ENCODE measurements at regions not wholly inside any gene's neighbourhood (a gene's known extent, or its start where the extent isn't known, plus 50 kb on each side); places are given as distances from the start of the nearest gene placed in this dataset.

DNA sequence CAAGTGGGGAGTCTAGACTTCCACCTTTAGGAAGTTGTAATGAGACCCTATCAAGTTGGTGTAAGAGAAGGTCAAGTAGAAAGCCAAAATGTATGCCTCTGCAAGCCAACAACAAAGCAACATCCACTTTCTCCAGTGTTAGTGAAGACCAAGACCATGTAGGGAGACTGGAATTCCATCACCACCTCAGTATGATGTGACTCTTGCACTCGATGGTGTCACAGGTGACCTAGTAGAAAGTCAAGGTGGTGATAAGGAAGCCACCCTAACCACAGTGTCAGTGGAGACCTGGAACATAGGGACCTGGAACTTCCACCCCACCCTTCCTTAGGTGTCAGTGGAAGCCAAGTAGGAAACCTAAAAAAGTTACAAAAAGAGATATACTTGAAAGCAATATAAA is 278.1 kb upstream of the KCNMB2 start:
- no peak for DNase-seq (ENCODE audit: low read depth in 2 of 2)

DNA sequence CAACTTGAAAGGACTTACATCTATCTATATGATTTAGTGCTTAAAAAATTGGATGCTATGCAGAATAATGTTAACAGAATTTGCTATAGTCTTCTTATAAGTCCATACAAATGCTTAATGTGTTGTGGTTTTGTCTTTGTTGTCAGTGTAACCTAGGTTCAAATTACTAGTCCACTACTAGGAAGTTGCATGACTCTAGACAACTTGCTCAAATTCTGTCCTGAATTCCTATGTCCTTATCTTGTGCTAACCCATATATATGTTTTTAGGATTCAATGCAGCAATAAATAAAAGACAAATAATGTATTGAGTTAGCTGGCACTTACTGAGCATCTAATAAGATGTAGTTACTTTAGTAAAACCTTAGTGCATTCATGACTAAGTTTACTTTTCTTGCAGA is 276.5 kb upstream of the KCNMB2 start:
- DNase-seq (ENCODE audit: low read depth in 2 of 2), result no peak

DNA sequence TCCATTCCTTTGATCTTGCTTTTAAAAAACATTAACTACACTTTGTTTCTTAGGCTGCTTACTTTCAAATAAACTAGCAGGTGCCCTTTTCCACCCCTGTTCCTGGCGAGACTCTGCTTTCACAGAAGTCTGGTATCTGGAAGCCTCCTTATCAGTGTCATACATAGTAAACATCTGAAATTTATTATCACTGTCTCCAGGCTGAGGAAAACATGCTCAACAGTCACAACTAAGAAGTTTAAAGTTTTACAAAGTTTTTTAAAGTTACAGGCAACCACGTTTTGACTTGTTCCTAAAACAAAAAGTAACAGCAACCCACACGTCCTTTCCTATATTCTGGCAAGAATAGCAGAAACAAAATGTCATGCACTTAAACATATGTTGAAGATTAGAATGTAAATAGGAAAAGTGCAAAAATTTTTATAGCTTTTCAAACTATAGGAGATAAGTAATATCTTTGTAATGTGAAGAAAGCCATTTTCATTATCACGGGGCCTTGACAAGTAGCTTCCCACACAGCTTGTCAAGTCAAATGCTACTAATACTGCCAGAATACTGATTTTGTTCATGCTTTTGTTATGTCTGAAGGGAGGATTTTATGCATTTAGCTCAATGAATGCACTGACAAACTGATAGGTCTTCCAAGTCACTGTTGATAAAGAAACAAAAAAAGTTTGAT is 275.2 kb upstream of the KCNMB2 start:
- DNase-seq (ENCODE audit: low read depth in 2 of 2), result no peak

- no peak for DNase-seq (ENCODE audit: low read depth in 2 of 2)
Measured at GRCh38 chr3:178263236-178263916, 272.9 kb upstream of the KCNMB2 start.

GRCh38 chr3:178267158-178267844 is 268.9 kb upstream of the KCNMB2 start:
- no peak for DNase-seq (ENCODE audit: low read depth in 2 of 2)

DNA sequence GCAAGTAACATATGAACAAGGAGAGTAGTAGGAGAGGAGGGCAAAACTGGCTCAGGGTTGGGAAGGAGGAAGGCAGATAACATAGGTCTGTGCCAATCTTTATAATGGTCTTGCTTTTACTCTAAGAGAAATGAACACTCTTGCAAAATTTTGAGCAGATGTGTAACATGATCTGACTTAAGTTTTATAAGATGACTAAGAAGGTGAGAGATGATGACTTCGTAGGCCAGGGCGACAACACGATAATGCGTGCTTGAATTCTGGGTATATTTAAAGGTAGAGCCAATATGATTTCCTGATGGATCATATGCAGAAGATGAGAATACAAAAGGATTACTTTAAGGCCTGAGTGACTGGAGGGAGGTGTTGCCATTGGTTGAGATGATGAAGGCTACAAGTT is 265.4 kb upstream of the KCNMB2 start:
- no peak for DNase-seq (ENCODE audit: low read depth in 2 of 2)

- no peak for DNase-seq (ENCODE audit: low read depth in 2 of 2)
Measured at GRCh38 chr3:178271740-178272387, 264.4 kb upstream of the KCNMB2 start.

DNA sequence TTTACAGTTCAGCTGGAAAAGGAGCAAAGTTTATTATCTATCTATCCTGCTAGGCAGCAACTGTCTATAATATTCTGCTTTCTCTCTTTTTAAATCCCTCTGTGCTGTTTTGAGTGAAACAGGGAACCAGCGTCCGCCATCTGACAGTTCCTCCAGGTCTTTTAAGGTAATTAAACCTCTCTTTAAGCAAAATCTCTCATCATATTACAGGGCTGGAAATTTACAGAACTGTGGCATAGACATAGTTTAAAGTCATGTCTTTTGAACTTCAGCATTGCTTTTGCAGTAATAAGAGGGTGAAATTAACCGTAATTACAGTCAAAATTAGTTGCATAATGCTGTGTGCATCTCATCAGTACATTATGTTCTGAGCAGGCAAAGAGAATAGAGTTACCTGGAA is 263.4 kb upstream of the KCNMB2 start:
- DNase-seq (ENCODE audit: low read depth in 2 of 2), result no peak

- DNase-seq (ENCODE audit: low read depth in 2 of 2), result no peak
Measured at GRCh38 chr3:178274711-178275110, 261.5 kb upstream of the KCNMB2 start.

- no peak for DNase-seq (ENCODE audit: low read depth in 2 of 2)
Measured at GRCh38 chr3:178275311-178275710, 260.9 kb upstream of the KCNMB2 start.

DNA sequence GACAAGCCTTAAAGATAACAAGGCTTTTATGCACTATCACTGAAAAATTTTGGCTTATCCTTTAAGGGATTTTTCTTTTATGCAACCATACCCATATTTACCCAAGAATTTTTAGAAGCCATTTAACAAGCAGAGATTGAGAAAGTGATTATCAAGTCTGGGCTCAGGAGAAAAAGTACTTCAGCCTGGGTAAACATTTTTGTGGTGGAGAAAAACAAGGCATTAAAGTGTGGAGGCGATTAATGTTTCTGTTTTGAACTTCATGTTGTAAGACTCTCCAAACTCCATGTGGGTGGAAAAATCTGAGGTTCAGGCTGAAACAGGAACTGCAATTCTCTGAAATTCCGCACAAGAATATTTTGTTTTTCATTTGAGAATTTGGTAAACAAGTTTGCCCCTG is 260.4 kb upstream of the KCNMB2 start:
- DNase-seq (ENCODE audit: low read depth in 2 of 2), result no peak

GRCh38 chr3:178277605-178278004 is 258.6 kb upstream of the KCNMB2 start:
- no peak for DNase-seq (ENCODE audit: low read depth in 2 of 2)

GRCh38 chr3:178283561-178283960 is 252.7 kb upstream of the KCNMB2 start:
- DNase-seq (ENCODE audit: low read depth in 2 of 2), result no peak

DNA sequence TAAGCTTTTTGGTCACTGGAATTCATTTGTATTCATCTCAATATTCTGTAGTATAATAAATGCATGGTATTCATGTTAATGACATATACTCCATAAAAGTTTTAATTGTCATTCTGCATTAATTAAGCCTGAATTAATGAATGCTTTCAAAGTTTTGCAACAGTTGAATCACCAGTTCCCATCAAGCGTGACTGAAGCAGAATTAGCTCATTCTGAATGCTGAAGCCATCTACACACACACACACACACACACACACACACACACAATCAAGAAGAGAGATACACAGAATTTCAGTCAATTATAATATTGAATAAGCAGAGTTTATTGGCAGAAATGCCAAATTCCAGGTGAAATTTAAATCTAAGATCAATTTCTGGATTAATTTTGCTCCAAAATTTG is 252.1 kb upstream of the KCNMB2 start:
- DNase-seq (ENCODE audit: low read depth in 2 of 2), result no peak

GRCh38 chr3:178288074-178288473 is 248.2 kb upstream of the KCNMB2 start:
- no peak for DNase-seq (ENCODE audit: low read depth in 2 of 2)

DNA sequence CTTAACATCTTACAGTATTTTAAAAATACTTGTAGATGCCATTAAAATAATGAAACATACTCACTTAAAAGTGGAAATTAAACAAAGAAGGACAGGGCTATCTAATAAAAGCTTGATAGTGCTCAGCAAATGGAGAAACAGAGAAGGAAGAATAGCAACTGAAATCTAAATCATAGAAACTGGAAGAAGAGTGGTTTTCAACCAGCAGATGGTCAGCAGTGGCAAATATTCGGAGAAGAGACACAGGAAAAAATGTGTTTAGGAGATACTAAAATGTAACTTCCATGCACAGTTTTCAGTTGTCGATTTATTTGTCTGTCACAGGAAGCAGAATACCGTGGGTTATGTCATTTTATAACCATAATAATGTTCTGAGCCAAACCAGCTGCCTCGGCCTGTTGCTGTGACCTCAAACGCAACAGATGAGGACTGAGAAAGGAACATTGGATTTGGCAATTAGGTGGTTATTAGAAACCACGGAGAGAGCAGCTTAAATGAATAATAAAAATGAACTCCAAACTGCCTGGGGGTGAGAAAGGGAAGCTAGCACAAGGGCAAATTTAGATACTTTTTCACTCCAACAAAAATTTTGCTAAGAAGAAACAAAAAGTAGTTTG is 246.6 kb upstream of the KCNMB2 start:
- DNase-seq (ENCODE audit: low read depth in 2 of 2), result no peak

DNA sequence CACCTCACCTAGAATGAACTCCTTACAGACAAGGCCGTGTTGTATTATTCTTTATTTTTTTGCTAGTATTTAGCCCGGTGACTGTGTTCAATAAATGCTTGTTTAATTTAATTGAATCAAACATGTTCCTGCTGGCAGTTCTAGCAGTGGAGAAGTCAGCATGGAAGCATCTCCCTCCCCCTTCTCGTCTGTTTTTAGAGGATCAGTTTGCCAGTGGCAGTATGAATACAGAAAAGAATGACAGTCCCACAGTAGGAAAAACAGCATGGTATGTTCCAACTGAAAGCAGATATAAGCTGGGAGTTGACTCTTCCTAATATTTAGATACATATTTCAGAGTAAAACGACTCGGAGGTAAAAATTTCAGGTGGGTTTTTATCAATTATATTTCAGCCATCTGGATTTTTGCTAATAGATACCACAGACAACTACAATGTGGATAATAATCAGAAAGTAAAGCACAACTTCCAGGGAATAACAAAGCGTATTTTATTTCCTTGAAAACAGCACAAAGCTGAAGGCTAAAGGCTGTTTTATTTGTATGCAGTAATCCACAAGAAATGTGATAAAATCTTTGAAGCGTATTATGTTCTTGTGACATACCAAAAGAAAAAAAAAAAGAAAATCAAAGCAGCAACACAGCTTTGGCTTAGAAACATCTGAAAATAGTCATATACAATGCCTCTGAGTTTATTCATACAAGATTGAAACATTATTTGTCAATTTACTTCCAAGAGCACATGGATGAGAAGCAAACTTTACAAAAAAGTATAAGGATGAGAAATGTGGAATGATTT is 244.5 kb upstream of the KCNMB2 start:
- DNase-seq (ENCODE audit: low read depth in 2 of 2), result no peak

DNA sequence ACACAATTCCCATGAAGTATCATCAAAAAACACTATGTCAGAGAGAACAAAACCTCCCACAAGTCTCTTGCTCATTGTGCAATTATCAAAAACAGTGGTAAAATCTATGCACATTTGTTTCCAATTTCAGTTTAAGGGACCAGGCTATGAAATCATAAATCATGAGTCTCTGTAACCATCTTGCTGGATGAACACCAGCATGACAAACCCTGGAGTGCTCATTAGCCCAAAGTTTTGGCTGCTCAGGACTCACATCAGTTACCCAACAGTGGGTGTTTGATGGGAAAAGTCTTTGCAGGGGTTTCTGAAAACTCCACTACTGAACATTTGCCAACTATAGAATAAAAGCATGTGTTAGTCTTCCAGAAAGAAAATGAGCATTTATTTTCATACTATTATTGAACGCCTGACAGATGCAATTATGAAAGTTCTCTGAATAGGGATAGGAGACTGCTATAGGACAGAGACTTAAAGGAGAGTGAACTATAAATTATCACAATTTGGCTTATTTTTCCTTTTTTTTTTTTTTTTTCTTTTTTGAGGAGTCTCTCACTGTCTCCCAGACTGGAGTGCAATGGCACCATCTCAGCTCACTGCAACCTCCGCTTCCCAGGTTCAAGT is 240.8 kb upstream of the KCNMB2 start:
- no peak for DNase-seq (ENCODE audit: low read depth in 2 of 2)

GRCh38 chr3:178297199-178297598 is 239.0 kb upstream of the KCNMB2 start:
- DNase-seq (ENCODE audit: low read depth in 2 of 2), result no peak

DNA sequence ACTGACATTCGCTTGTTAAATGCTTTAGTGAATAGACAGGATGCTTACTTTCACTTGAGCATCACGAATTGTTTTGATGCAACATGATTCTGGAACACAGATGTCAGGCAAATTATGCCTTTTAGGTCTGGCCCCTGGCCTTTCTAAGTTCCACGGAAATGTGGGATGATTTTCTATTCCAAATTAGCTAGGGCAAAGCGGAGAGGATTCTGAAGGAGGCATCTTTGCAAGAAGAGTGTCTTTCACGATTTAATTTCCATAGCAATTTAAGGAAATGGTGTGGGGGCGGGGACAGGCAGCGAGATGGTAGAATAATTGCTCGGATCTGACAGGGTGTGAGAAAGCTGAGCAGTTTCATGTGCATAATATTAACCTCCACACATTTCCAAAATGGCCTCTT is 238.5 kb upstream of the KCNMB2 start:
- no peak for DNase-seq (ENCODE audit: low read depth in 2 of 2)

- DNase-seq (ENCODE audit: low read depth in 2 of 2), result no peak
Measured at GRCh38 chr3:178300441-178300959, 235.7 kb upstream of the KCNMB2 start.

All from stimulated activated CD4-positive, alpha-beta T cell treated with anti-CD3 and anti-CD28 coated beads, Interleukin-1b, Interleukin-23, amount 100 ng/mL, for 1 hour (primary cell).